Effector memory CD8-positive, alpha-beta T cell (primary cell): ENCODE measurements at regions not wholly inside any gene's neighbourhood (a gene's known extent, or its start where the extent isn't known, plus 50 kb on each side); places are given as distances from the start of the nearest gene placed in this dataset.

Experiments
- ATAC-seq: fragments of 150-1000 bp; cut with Tn5 transposase; replicated peaks from 2 replicates; pipeline ENCODE4 v1.10.0; 2021; ENCODE audit warnings: mild to moderate bottlenecking, moderate library complexity
- DNase-seq, 3 experiments: peaks; one replicate each; pipeline ENCODE4 v3.0.0; 2021
- H3K27ac Mint-ChIP-seq, 2 donors: one replicate each; pipeline ENCODE4 v1.8.0; 2022; ENCODE audit warnings: mild to moderate bottlenecking in 2 of 2, mixed read lengths in 2 of 2, moderate library complexity in 2 of 2
- H3K27me3 Mint-ChIP-seq, 2 donors: one replicate each; pipeline ENCODE4 v1.8.0; 2022; ENCODE audit warnings: mixed read lengths in 2 of 2
- H3K36me3 Mint-ChIP-seq: one replicate; pipeline ENCODE4 v1.8.0; 2022; ENCODE audit warnings: mild to moderate bottlenecking, moderate library complexity, mixed read lengths; ENCODE audit not compliant: insufficient read depth
- H3K4me1 Mint-ChIP-seq, 2 donors: one replicate each; pipeline ENCODE4 v1.8.0; 2022; ENCODE audit warnings: low read depth in 2 of 2, mixed read lengths in 2 of 2
- H3K4me3 Mint-ChIP-seq, 2 donors: one replicate each; pipeline ENCODE4 v1.8.0; 2022; ENCODE audit warnings: mild to moderate bottlenecking in 2 of 2, mixed read lengths in 2 of 2, moderate library complexity in 2 of 2
- H3K9me3 Mint-ChIP-seq, 2 donors: one replicate each; pipeline ENCODE4 v1.8.0; 2022; ENCODE audit warnings: mixed read lengths in 2 of 2

GRCh38 chr10:130453721-130454542, 317.7 kb downstream of the GLRX3 start:
- Mint-ChIP-seq H3K27me3 (peaks cover 4 to 16% of the 10 kb centered on the region in 2 donors), H3K27ac (no peak overlapping the region), H3K36me3 (no peaks in the 10 kb centered on the region), H3K9me3 (peaks cover 5 to 17% of the 10 kb centered on the region in 2 donors), H3K4me3 (no peak overlapping the region), H3K4me1 (no peaks in the 10 kb centered on the region)
- ATAC-seq (no peak), DNase-seq (no peak)

GRCh38 chr10:130454543-130455000, 318.4 kb downstream of the GLRX3 start:
- no peak overlapping the region for H3K27ac Mint-ChIP-seq
- ATAC-seq: no peak

GRCh38 chr10:130455111-130455695, 319.0 kb downstream of the GLRX3 start:
- no peak for DNase-seq

More at GRCh38 chr10:130454543-130455000, 318.4 kb downstream of the GLRX3 start:
- DNase-seq: no peak
- Mint-ChIP-seq H3K27me3 (peaks cover 4 to 16% of the 10 kb centered on the region in 2 donors), H3K36me3 (no peaks in the 10 kb centered on the region), H3K4me3 (no peak overlapping the region), H3K9me3 (peaks cover 5 to 20% of the 10 kb centered on the region in 2 donors), H3K4me1 (no peaks in the 10 kb centered on the region)

GRCh38 chr10:130455791-130456190, 319.6 kb downstream of the GLRX3 start:
- no peak overlapping the region for H3K27ac Mint-ChIP-seq
- DNase-seq: no peak
- ATAC-seq: no peak
- peaks cover 5 to 20% of the 10 kb centered on the region in 2 donors for H3K9me3 Mint-ChIP-seq
- no peaks in the 10 kb centered on the region for H3K36me3 Mint-ChIP-seq
- no peaks in the 10 kb centered on the region for H3K4me1 Mint-ChIP-seq
- no peak overlapping the region for H3K4me3 Mint-ChIP-seq
- H3K27me3 Mint-ChIP-seq: peaks cover 4 to 16% of the 10 kb centered on the region in 2 donors

More at GRCh38 chr10:130455111-130455695, 319.0 kb downstream of the GLRX3 start:
- no peak for ATAC-seq
- Mint-ChIP-seq H3K9me3 (peaks cover 5 to 20% of the 10 kb centered on the region in 2 donors), H3K27me3 (peaks cover 4 to 16% of the 10 kb centered on the region in 2 donors), H3K36me3 (no peaks in the 10 kb centered on the region), H3K4me1 (no peaks in the 10 kb centered on the region), H3K27ac (no peak overlapping the region), H3K4me3 (no peak overlapping the region)

GRCh38 chr10:130456616-130457015, 320.4 kb downstream of the GLRX3 start:
- no peak for ATAC-seq
- H3K4me1 Mint-ChIP-seq: no peaks in the 10 kb centered on the region

GRCh38 chr10:130458509-130458908, 322.3 kb downstream of the GLRX3 start:
- Mint-ChIP-seq H3K9me3 (peaks cover 0 to 10% of the 10 kb centered on the region in 2 donors), H3K27ac (no peak overlapping the region), H3K4me1 (no peaks in the 10 kb centered on the region), H3K4me3 (no peak overlapping the region), H3K27me3 (peaks cover 4 to 16% of the 10 kb centered on the region in 2 donors), H3K36me3 (no peaks in the 10 kb centered on the region)
- no peak for DNase-seq
- ATAC-seq: no peak

More at GRCh38 chr10:130456616-130457015, 320.4 kb downstream of the GLRX3 start:
- Mint-ChIP-seq H3K4me3 (no peak overlapping the region), H3K27ac (no peak overlapping the region), H3K27me3 (peaks cover 4 to 16% of the 10 kb centered on the region in 2 donors), H3K36me3 (no peaks in the 10 kb centered on the region), H3K9me3 (peaks cover 5 to 20% of the 10 kb centered on the region in 2 donors)
- no peak for DNase-seq

- no peaks in the 10 kb centered on the region for H3K4me1 Mint-ChIP-seq
- peaks cover 0 to 10% of the 10 kb centered on the region in 2 donors for H3K9me3 Mint-ChIP-seq
- DNase-seq: no peak
- no peak for ATAC-seq
- no peak overlapping the region for H3K4me3 Mint-ChIP-seq
- no peaks in the 10 kb centered on the region for H3K36me3 Mint-ChIP-seq
- peaks cover 4 to 16% of the 10 kb centered on the region in 2 donors for H3K27me3 Mint-ChIP-seq
- no peak overlapping the region for H3K27ac Mint-ChIP-seq
Measured at GRCh38 chr10:130459011-130459410, 322.8 kb downstream of the GLRX3 start.

- DNase-seq (no peak), ATAC-seq (no peak)
- Mint-ChIP-seq H3K4me3 (no peak overlapping the region), H3K36me3 (no peaks in the 10 kb centered on the region), H3K27me3 (peaks cover 4 to 16% of the 10 kb centered on the region in 2 donors), H3K27ac (no peak overlapping the region), H3K9me3 (peaks cover 0 to 10% of the 10 kb centered on the region in 2 donors), H3K4me1 (no peaks in the 10 kb centered on the region)
Measured at GRCh38 chr10:130459851-130460490, 323.8 kb downstream of the GLRX3 start.

- DNase-seq (no peak), ATAC-seq (no peak)
- no peak overlapping the region for H3K4me3 Mint-ChIP-seq
- no peak overlapping the region for H3K27ac Mint-ChIP-seq
- peaks cover 0 to 10% of the 10 kb centered on the region in 2 donors for H3K9me3 Mint-ChIP-seq
- no peaks in the 10 kb centered on the region for H3K4me1 Mint-ChIP-seq
- H3K27me3 Mint-ChIP-seq: peaks cover 0 to 6% of the 10 kb centered on the region in 2 donors
- H3K36me3 Mint-ChIP-seq: no peaks in the 10 kb centered on the region
Measured at GRCh38 chr10:130461631-130462030, 325.4 kb downstream of the GLRX3 start.

GRCh38 chr10:130463104-130463875, 327.1 kb downstream of the GLRX3 start:
- ATAC-seq: no peak
- Mint-ChIP-seq H3K27ac (no peak overlapping the region), H3K4me3 (no peak overlapping the region), H3K27me3 (peaks cover 0 to 6% of the 10 kb centered on the region in 2 donors), H3K9me3 (peaks cover 6 to 9% of the 10 kb centered on the region in 2 donors), H3K36me3 (no peaks in the 10 kb centered on the region), H3K4me1 (no peaks in the 10 kb centered on the region)
- no peak for DNase-seq

- Mint-ChIP-seq H3K27ac (no peak overlapping the region), H3K27me3 (no peaks in the 10 kb centered on the region), H3K4me3 (no peak overlapping the region), H3K4me1 (no peaks in the 10 kb centered on the region), H3K36me3 (no peaks in the 10 kb centered on the region), H3K9me3 (peaks cover 6 to 7% of the 10 kb centered on the region in 2 donors)
- DNase-seq: no peak
- ATAC-seq: no peak
Measured at GRCh38 chr10:130463876-130464364, 327.7 kb downstream of the GLRX3 start.

- H3K4me3 Mint-ChIP-seq: no peak overlapping the region
- no peak for DNase-seq
- no peak for ATAC-seq
- no peak overlapping the region for H3K27ac Mint-ChIP-seq
- H3K27me3 Mint-ChIP-seq: no peaks in the 10 kb centered on the region
- no peaks in the 10 kb centered on the region for H3K36me3 Mint-ChIP-seq
- H3K4me1 Mint-ChIP-seq: no peaks in the 10 kb centered on the region
- peaks cover 9% of the 10 kb centered on the region in 2 donors for H3K9me3 Mint-ChIP-seq
Measured at GRCh38 chr10:130464426-130464825, 328.2 kb downstream of the GLRX3 start.
